Uterus (tissue), 3 donors: ENCODE measurements at regions not wholly inside any gene's neighbourhood (a gene's known extent, or its start where the extent isn't known, plus 50 kb on each side); places are given as distances from the start of the nearest gene placed in this dataset.
"Not testable (repeated sequence)": the region's sequence is repeated elsewhere in the genome, so short reads cannot be mapped to it uniquely, and the experiment has no call there.

Experiments
- DNase-seq, 2 donors: peaks; one replicate each; pipeline ENCODE4 v3.0.0-alpha.2; 2019 to 2020
- H3K27ac ChIP-seq, 2 donors: fragments of 200-600 bp; sonication (generic); 1 replicate in 1 of 2; 2 replicates in 1 of 2; pipeline ENCODE4 v1.5.1; 2016 to 2018
- H3K27me3 ChIP-seq, 2 donors: fragments of 200-600 bp; sonication (generic); one replicate each; pipeline ENCODE4 v1.5.1; 2018 to 2019; ENCODE audit warnings: control low read depth in 1 of 2
- H3K36me3 ChIP-seq, 2 donors: fragments of 200-600 bp; sonication (generic); one replicate each; pipeline ENCODE4 v1.5.1; 2019; ENCODE audit warnings: control low read depth in 1 of 2
- H3K4me1 ChIP-seq, 2 donors: fragments of 200-600 bp; sonication (generic); one replicate each; pipeline ENCODE4 v1.5.1; 2018 to 2019; ENCODE audit warnings: control low read depth in 1 of 2
- H3K4me3 ChIP-seq, 2 donors: fragments of 200-600 bp; sonication (generic); 1 replicate in 1 of 2; 2 replicates in 1 of 2; pipeline ENCODE4 v1.5.1; 2018 to 2019; ENCODE audit warnings: mild to moderate bottlenecking in 1 of 2
- H3K9me3 ChIP-seq, 2 donors: fragments of 200-600 bp; sonication (generic); one replicate each; pipeline ENCODE4 v1.5.1; 2019; ENCODE audit warnings: control low read depth in 1 of 2
- POLR2A ChIP-seq, 2 donors: fragments of 450-650 bp; IDR thresholded peaks; one replicate each; pipeline ENCODE4 v1.6.1; 2016; ENCODE audit warnings: antibody characterized with exemption in 2 of 2, mild to moderate bottlenecking in 1 of 2, moderate library complexity in 1 of 2
- intact Hi-C: fragments of 100-400 bp; cut with DNase I; formaldehyde crosslinking; loops from one replicate; pipeline ENCODE4 v1.15.1; 2023; ENCODE audit warnings: low total_unique reads
- TF ChIP-seq, protein P1 (sequence below), 4 experiments: fragments of 200-600 bp in 2 of 4; fragments of 450-650 bp in 2 of 4; sonication (generic) in 2 of 4; IDR thresholded peaks; one replicate each; pipeline ENCODE4 v1.5.1; 2016 to 2019; ENCODE audit warnings: antibody characterized with exemption in 4 of 4, mild to moderate bottlenecking in 2 of 4, moderate library complexity in 1 of 4
- donor health status: DM: yes; HTN: yes; CAD: no.

- H3K27me3 ChIP-seq: no peaks in the 10 kb centered on the region
- H3K27ac ChIP-seq: no peak overlapping the region
- intact Hi-C loops: no loop called here
- no peak for DNase-seq
- H3K36me3 ChIP-seq: no peaks in the 10 kb centered on the region
- no peaks in the 10 kb centered on the region for H3K9me3 ChIP-seq
- no peak overlapping the region for H3K4me3 ChIP-seq
- TF ChIP-seq, protein P1, sequence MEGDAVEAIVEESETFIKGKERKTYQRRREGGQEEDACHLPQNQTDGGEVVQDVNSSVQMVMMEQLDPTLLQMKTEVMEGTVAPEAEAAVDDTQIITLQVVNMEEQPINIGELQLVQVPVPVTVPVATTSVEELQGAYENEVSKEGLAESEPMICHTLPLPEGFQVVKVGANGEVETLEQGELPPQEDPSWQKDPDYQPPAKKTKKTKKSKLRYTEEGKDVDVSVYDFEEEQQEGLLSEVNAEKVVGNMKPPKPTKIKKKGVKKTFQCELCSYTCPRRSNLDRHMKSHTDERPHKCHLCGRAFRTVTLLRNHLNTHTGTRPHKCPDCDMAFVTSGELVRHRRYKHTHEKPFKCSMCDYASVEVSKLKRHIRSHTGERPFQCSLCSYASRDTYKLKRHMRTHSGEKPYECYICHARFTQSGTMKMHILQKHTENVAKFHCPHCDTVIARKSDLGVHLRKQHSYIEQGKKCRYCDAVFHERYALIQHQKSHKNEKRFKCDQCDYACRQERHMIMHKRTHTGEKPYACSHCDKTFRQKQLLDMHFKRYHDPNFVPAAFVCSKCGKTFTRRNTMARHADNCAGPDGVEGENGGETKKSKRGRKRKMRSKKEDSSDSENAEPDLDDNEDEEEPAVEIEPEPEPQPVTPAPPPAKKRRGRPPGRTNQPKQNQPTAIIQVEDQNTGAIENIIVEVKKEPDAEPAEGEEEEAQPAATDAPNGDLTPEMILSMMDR (IDR thresholded peaks at IDR 0.05): no peak
- no peaks in the 10 kb centered on the region for H3K4me1 ChIP-seq
Observed at GRCh38 chr18:57887543-57888383, 84.6 kb upstream of the ATP8B1 start.

DNA sequence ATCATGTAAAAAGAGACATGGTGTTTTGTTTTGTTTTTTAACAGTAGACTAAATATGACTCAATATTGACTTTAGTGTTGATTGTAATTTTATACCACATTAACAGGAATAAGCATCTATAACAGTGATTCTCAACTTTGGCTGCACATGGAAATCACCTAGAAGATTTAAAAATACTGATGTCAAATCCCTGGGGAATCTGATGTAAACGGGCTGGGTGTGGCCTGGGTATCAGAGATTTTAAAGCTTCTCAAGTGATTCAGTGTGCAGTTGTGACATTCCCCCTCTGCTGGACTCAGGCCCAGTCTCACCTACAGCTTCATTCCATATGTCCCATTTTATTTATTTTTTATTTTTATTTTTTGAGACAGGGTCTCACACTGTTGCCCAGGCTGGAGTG lies 82.8 kb upstream of the ATP8B1 start:
- H3K27ac ChIP-seq: no peak overlapping the region
- no peak overlapping the region for H3K4me3 ChIP-seq
- H3K4me1 ChIP-seq: no peaks in the 10 kb centered on the region
- no peak for DNase-seq
- no peaks in the 10 kb centered on the region for H3K36me3 ChIP-seq
- H3K9me3 ChIP-seq: no peaks in the 10 kb centered on the region
- no peaks in the 10 kb centered on the region for H3K27me3 ChIP-seq
- intact Hi-C loops: no loop called here
- TF ChIP-seq POLR2A (IDR thresholded peaks at IDR 0.05): no peak
- TF ChIP-seq, protein P1 (IDR thresholded peaks at IDR 0.05): no peak

- Histone ChIP-seq H3K27me3 (no peaks in the 10 kb centered on the region), H3K9me3 (no peaks in the 10 kb centered on the region), H3K4me3 (no peak overlapping the region), H3K36me3 (no peaks in the 10 kb centered on the region), H3K4me1 (no peaks in the 10 kb centered on the region), H3K27ac (no peak overlapping the region)
- intact Hi-C loops: no loop called here
- TF ChIP-seq, protein P1 (IDR thresholded peaks at IDR 0.05): no peak
- TF ChIP-seq POLR2A (IDR thresholded peaks at IDR 0.05): no peak
- no peak for DNase-seq
Observed at GRCh38 chr18:57882465-57882864, 79.3 kb upstream of the ATP8B1 start.

DNA sequence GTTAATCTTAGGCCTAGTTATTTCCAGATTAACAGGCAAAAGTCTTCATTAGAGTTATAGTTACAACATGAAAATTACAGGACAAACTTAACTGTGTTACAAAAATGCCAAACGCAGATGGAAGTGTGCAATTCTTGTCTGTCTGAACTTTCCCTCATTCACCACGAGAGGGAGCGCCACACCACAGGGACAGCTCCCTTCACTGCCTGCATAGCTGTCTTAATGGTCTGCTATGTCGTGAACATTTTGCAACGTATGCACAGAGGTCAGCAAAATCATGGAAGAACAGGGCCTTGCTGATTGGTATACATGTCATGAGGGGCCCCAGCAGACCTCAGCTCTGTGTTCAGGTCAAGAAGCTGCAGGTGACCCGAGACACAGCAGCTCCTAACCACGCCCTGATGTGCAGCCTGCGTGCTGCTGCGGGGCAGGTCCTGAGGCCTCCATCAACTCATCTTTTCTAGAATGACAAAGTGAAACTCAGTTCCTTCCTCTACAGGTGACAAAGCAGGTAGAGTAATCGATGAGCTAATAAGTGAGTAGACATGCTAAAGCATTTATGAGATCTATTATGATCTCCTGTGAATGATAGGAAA lies 78.8 kb upstream of the ATP8B1 start:
- Histone ChIP-seq H3K36me3 (no peaks in the 10 kb centered on the region), H3K27me3 (no peaks in the 10 kb centered on the region), H3K4me1 (no peaks in the 10 kb centered on the region), H3K27ac (no peak overlapping the region), H3K9me3 (no peaks in the 10 kb centered on the region), H3K4me3 (no peak overlapping the region)
- peak; percentile 54 to 58 for DNase-seq
- intact Hi-C loops: no loop called here
- no peak for TF ChIP-seq POLR2A (IDR thresholded peaks at IDR 0.05)
- TF ChIP-seq, protein P1 (IDR thresholded peaks at IDR 0.05): peak; percentile 79 to 87 (median 82)

GRCh38 chr18:57879924-57880323 lies 76.8 kb upstream of the ATP8B1 start:
- not testable (repeated sequence) for H3K36me3 ChIP-seq, H3K9me3 ChIP-seq, H3K4me1 ChIP-seq, DNase-seq, H3K27ac ChIP-seq, H3K27me3 ChIP-seq, H3K4me3 ChIP-seq
- intact Hi-C loops: loop anchor here (10.0 kb wide), 1 partner anchor 235 kb away; no protein-coding TSS in a partner anchor
